ENCODE measurements at regions not wholly inside any gene's neighbourhood (a gene's known extent, or its start where the extent isn't known, plus 50 kb on each side); places are given as distances from the start of the nearest gene placed in this dataset.
A peak's percentile ranks its signal among the peaks of the same experiment; 100 is the strongest.

- no peak for DNase-seq
Observed at GRCh38 chr13:74644229-74644628, 510.0 kb upstream of the KLF12 start.

GRCh38 chr13:74641586-74641985 lies 507.4 kb upstream of the KLF12 start:
- no peak for DNase-seq

GRCh38 chr13:74633734-74634133 lies 499.5 kb upstream of the KLF12 start:
- no peak for DNase-seq

GRCh38 chr13:74629985-74630384 lies 495.8 kb upstream of the KLF12 start:
- no peak for DNase-seq

- DNase-seq: no peak
Observed at GRCh38 chr13:74625541-74625940, 491.3 kb upstream of the KLF12 start.

- DNase-seq: no peak
Observed at GRCh38 chr13:74623761-74624160, 489.6 kb upstream of the KLF12 start.

GRCh38 chr13:74622284-74622683 lies 488.1 kb upstream of the KLF12 start:
- DNase-seq: no peak

- DNase-seq: no peak
Observed at GRCh38 chr13:74620711-74621110, 486.5 kb upstream of the KLF12 start.

GRCh38 chr13:74620308-74620707 lies 486.1 kb upstream of the KLF12 start:
- no peak for DNase-seq

- DNase-seq: peak; percentile 1
Observed at GRCh38 chr13:74597526-74597925, 463.3 kb upstream of the KLF12 start.

GRCh38 chr13:74596691-74597090 lies 462.5 kb upstream of the KLF12 start:
- no peak for DNase-seq

GRCh38 chr13:74593688-74594087 lies 459.5 kb upstream of the KLF12 start:
- DNase-seq: no peak

- no peak for DNase-seq
Observed at GRCh38 chr13:74586847-74587246, 452.6 kb upstream of the KLF12 start.

- DNase-seq: no peak
Observed at GRCh38 chr13:74576420-74576819, 442.2 kb upstream of the KLF12 start.

GRCh38 chr13:74575729-74576125 lies 441.5 kb upstream of the KLF12 start:
- no peak for DNase-seq

GRCh38 chr13:74574964-74575728 lies 440.9 kb upstream of the KLF12 start:
- DNase-seq: no peak

GRCh38 chr13:74573654-74574053 lies 439.4 kb upstream of the KLF12 start:
- DNase-seq: no peak

- no peak for DNase-seq
Observed at GRCh38 chr13:74571811-74572210, 437.6 kb upstream of the KLF12 start.

- DNase-seq: no peak
Observed at GRCh38 chr13:74570834-74571233, 436.6 kb upstream of the KLF12 start.

- no peak for DNase-seq
Observed at GRCh38 chr13:74570046-74570445, 435.8 kb upstream of the KLF12 start.

- DNase-seq: no peak
Observed at GRCh38 chr13:74569251-74569650, 435.0 kb upstream of the KLF12 start.

GRCh38 chr13:74567485-74567884 lies 433.3 kb upstream of the KLF12 start:
- no peak for DNase-seq

GRCh38 chr13:74562381-74562780 lies 428.2 kb upstream of the KLF12 start:
- no peak for DNase-seq

- DNase-seq: no peak
Observed at GRCh38 chr13:74561155-74561554, 427.0 kb upstream of the KLF12 start.

- no peak for DNase-seq
Observed at GRCh38 chr13:74560325-74560724, 426.1 kb upstream of the KLF12 start.
